OCI-LY3 (cell line): ENCODE measurements at regions not wholly inside any gene's neighbourhood (a gene's known extent, or its start where the extent isn't known, plus 50 kb on each side); places are given as distances from the start of the nearest gene placed in this dataset.

Experiments
- H2AFZ ChIP-seq: fragments of 200-600, 300-600 bp; shearing (Covaris generic); 2 replicates; pipeline ENCODE4 v1.6.0; 2014; ENCODE audit warnings: antibody characterized with exemption, low read depth, low read length
- H3K27ac ChIP-seq: fragments of 200-600, 300-600 bp; sonication (generic); 2 replicates; pipeline ENCODE4 v1.5.1; 2014; ENCODE audit warnings: mild to moderate bottlenecking, low read length, moderate library complexity, mixed read lengths
- H3K27me3 ChIP-seq: fragments of 200-600, 300-600 bp; sonication (generic); 2 replicates; pipeline ENCODE4 v1.6.1; 2014; ENCODE audit warnings: low read depth, low read length, mixed read lengths
- H3K36me3 ChIP-seq: fragments of 200-600, 300-600 bp; sonication (generic); replicated peaks from 2 replicates; pipeline ENCODE3; 2014; ENCODE audit warnings: low read depth, low read length, mixed read lengths
- H3K4me1 ChIP-seq: fragments of 300-600, 200-600 bp; sonication (generic); 2 replicates; pipeline ENCODE4 v1.6.1; 2014; ENCODE audit warnings: low read length, mixed read lengths
- H3K4me2 ChIP-seq: fragments of 200-600, 300-600 bp; sonication (generic); 2 replicates; pipeline ENCODE4 v1.6.1; 2014; ENCODE audit warnings: low read length, mixed read lengths
- H3K4me3 ChIP-seq: fragments of 300-600, 200-600 bp; sonication (generic); 2 replicates; pipeline ENCODE4 v1.5.1; 2014; ENCODE audit warnings: antibody characterized with exemption, mild to moderate bottlenecking, low read length, moderate library complexity
- H3K79me2 ChIP-seq: fragments of 300-600, 200-600 bp; shearing (Covaris generic); 2 replicates; pipeline ENCODE4 v1.6.1; 2014; ENCODE audit warnings: mild to moderate bottlenecking, low read length, mixed read lengths
- H3K9ac ChIP-seq: fragments of 300-600, 200-600 bp; shearing (Covaris generic); 2 replicates; pipeline ENCODE4 v1.6.0; 2014; ENCODE audit warnings: mild to moderate bottlenecking, low read length, moderate library complexity
- H3K9me3 ChIP-seq: fragments of 200-600, 300-600 bp; shearing (Covaris generic); 2 replicates; pipeline ENCODE4 v1.6.1; 2014; ENCODE audit warnings: low read length, mixed read lengths; ENCODE audit not compliant: insufficient read depth
- H4K20me1 ChIP-seq: fragments of 200-600, 300-600 bp; sonication (generic); 2 replicates; pipeline ENCODE4 v1.6.1; 2016; ENCODE audit warnings: low read length, mixed read lengths; ENCODE audit not compliant: insufficient read depth
- CTCF ChIP-seq: fragments of 200-600, 300-600 bp; sonication (generic); IDR thresholded peaks from 2 replicates; pipeline ENCODE4 v1.5.1; 2014; ENCODE audit warnings: antibody characterized with exemption, low read length, low read depth
- EZH2phosphoT487 ChIP-seq: fragments of 200-600 bp; shearing (Covaris generic); IDR thresholded peaks from 2 replicates; pipeline ENCODE4 v1.6.1; 2018; ENCODE audit warnings: antibody characterized with exemption, mixed run types, low read depth

GRCh38 chr2:234670052-234670451, 173.2 kb upstream of the ARL4C start:
- Histone ChIP-seq H3K27me3 (no peaks in the 10 kb centered on the region), H3K4me3 (no peak overlapping the region), H3K79me2 (no peaks in the 10 kb centered on the region), H3K36me3 (no peaks in the 10 kb centered on the region), H3K4me1 (no peaks in the 10 kb centered on the region), H3K27ac (no peak overlapping the region), H3K9ac (no peak overlapping the region), H3K9me3 (no peaks in the 10 kb centered on the region), H3K4me2 (no peak overlapping the region), H2AFZ (no peak overlapping the region), H4K20me1 (no peaks in the 10 kb centered on the region)
- TF ChIP-seq CTCF (no peak), EZH2phosphoT487 (no peak)

- H3K79me2 ChIP-seq = no peaks in the 10 kb centered on the region
- H2AFZ ChIP-seq = no peak overlapping the region
- H4K20me1 ChIP-seq = no peaks in the 10 kb centered on the region
- H3K27me3 ChIP-seq = no peaks in the 10 kb centered on the region
- H3K36me3 ChIP-seq = no peaks in the 10 kb centered on the region
- H3K4me3 ChIP-seq = no peak overlapping the region
- no peak overlapping the region for H3K9ac ChIP-seq
- H3K9me3 ChIP-seq = no peaks in the 10 kb centered on the region
- no peaks in the 10 kb centered on the region for H3K4me1 ChIP-seq
- H3K4me2 ChIP-seq = no peak overlapping the region
- TF ChIP-seq CTCF (no peak), EZH2phosphoT487 (no peak)
- H3K27ac ChIP-seq = no peak overlapping the region
Observed at GRCh38 chr2:234669621-234670020, 172.7 kb upstream of the ARL4C start.

GRCh38 chr2:234669001-234669400, 172.1 kb upstream of the ARL4C start:
- no peak overlapping the region for H3K4me3 ChIP-seq
- H3K9me3 ChIP-seq = no peaks in the 10 kb centered on the region
- H3K4me2 ChIP-seq = no peak overlapping the region
- no peak overlapping the region for H3K9ac ChIP-seq
- H3K4me1 ChIP-seq = no peaks in the 10 kb centered on the region
- H3K27me3 ChIP-seq = no peaks in the 10 kb centered on the region
- no peaks in the 10 kb centered on the region for H3K36me3 ChIP-seq
- no peak for TF ChIP-seq EZH2phosphoT487
- TF ChIP-seq CTCF = no peak
- H4K20me1 ChIP-seq = no peaks in the 10 kb centered on the region
- no peak overlapping the region for H2AFZ ChIP-seq
- no peaks in the 10 kb centered on the region for H3K79me2 ChIP-seq
- H3K27ac ChIP-seq = no peak overlapping the region

GRCh38 chr2:234666911-234667310, 170.0 kb upstream of the ARL4C start:
- Histone ChIP-seq H3K9me3 (no peaks in the 10 kb centered on the region), H3K36me3 (no peaks in the 10 kb centered on the region), H3K4me2 (no peak overlapping the region), H3K27me3 (no peaks in the 10 kb centered on the region), H3K27ac (no peak overlapping the region), H3K4me1 (no peaks in the 10 kb centered on the region), H3K4me3 (no peak overlapping the region), H3K79me2 (no peaks in the 10 kb centered on the region), H2AFZ (no peak overlapping the region), H3K9ac (no peak overlapping the region), H4K20me1 (no peaks in the 10 kb centered on the region)
- TF ChIP-seq CTCF (no peak), EZH2phosphoT487 (no peak)
